Left lung (tissue), 4 donors: ENCODE measurements at regions not wholly inside any gene's neighbourhood (a gene's known extent, or its start where the extent isn't known, plus 50 kb on each side); places are given as distances from the start of the nearest gene placed in this dataset.
"Not testable (repeated sequence)": the region's sequence is repeated elsewhere in the genome, so short reads cannot be mapped to it uniquely, and the experiment has no call there.

Experiments used
- ATAC-seq: fragments of 200-7000 bp; cut with Tn5 transposase; one replicate; pipeline ENCODE4 v1.9.1; 2020; ENCODE audit warnings: moderate library complexity
- DNase-seq, 4 donors: peaks; one replicate each; pipeline ENCODE4 v3.0.0-alpha.2; 2013 to 2020
- H3K27ac ChIP-seq, 2 donors: fragments of 200-600 bp; sonication (generic) in 1 of 2; one replicate each; pipeline versions ENCODE4 v1.5.0 to v1.8.0; 2020 to 2021
- H3K27me3 ChIP-seq, 2 donors: fragments of 200-600 bp; sonication (generic) in 1 of 2; one replicate each; pipeline versions ENCODE4 v1.5.0 to v1.8.0; 2020 to 2021
- H3K36me3 ChIP-seq, 2 donors: fragments of 200-600 bp; sonication (generic) in 1 of 2; one replicate each; pipeline versions ENCODE4 v1.5.0 to v1.8.0; 2020 to 2021
- H3K4me1 ChIP-seq, 2 donors: fragments of 200-600 bp; one replicate each; pipeline ENCODE4 v1.8.0; 2021
- H3K4me3 ChIP-seq, 2 donors: fragments of 200-600 bp; sonication (generic) in 1 of 2; one replicate each; pipeline versions ENCODE4 v1.5.0 to v1.8.0; 2020 to 2021; ENCODE audit warnings: mild to moderate bottlenecking in 1 of 2
- H3K9me3 ChIP-seq, 2 donors: fragments of 200-600 bp; sonication (generic) in 1 of 2; one replicate each; pipeline versions ENCODE4 v1.5.0 to v1.8.0; 2020 to 2021
- CTCF ChIP-seq, 2 donors: fragments of 200-600 bp; sonication (generic) in 1 of 2; IDR thresholded peaks; one replicate each; pipeline versions ENCODE4 v1.5.0 to v1.8.0; 2021; ENCODE audit warnings: antibody characterized with exemption in 2 of 2
- intact Hi-C, 2 donors: fragments of 100-400 bp; cut with DNase I; formaldehyde crosslinking; loops; one replicate each; pipeline versions ENCODE4 v1.11.2 to v1.14.2; 2022
- donor health status: DM: no; HTN: yes; CAD: no.
- donor health status: DM: no; HTN: no; CAD: no.

GRCh38 chr5:118336468-118336867, 651.9 kb downstream of the DTWD2 start:
- intact Hi-C loops: no loop called here
- peaks cover 0 to 7% of the 10 kb centered on the region in 2 donors for H3K9me3 ChIP-seq
- no peak for TF ChIP-seq CTCF (IDR thresholded peaks at IDR 0.05)
- no peaks in the 10 kb centered on the region for H3K4me1 ChIP-seq
- no peak overlapping the region for H3K4me3 ChIP-seq
- no peak overlapping the region for H3K27ac ChIP-seq
- no peaks in the 10 kb centered on the region for H3K36me3 ChIP-seq
- ATAC-seq (no peak), DNase-seq (no peak)
- no peaks in the 10 kb centered on the region for H3K27me3 ChIP-seq

- H3K4me3 ChIP-seq: no peak overlapping the region
- peaks cover 0 to 11% of the 10 kb centered on the region in 2 donors for H3K9me3 ChIP-seq
- H3K27me3 ChIP-seq: no peaks in the 10 kb centered on the region
- DNase-seq (no peak), ATAC-seq (peak; percentile 61)
- H3K36me3 ChIP-seq: no peaks in the 10 kb centered on the region
- no peaks in the 10 kb centered on the region for H3K4me1 ChIP-seq
- TF ChIP-seq CTCF (IDR thresholded peaks at IDR 0.05): no peak
- intact Hi-C loops: no loop called here
- H3K27ac ChIP-seq: no peak overlapping the region
Measured at GRCh38 chr5:118327389-118327788, 661.0 kb downstream of the DTWD2 start.

- H3K4me1 ChIP-seq: no peaks in the 10 kb centered on the region
- DNase-seq (peak in 1 of 4 donors; percentile 21), ATAC-seq (peak; percentile 97)
- TF ChIP-seq CTCF (IDR thresholded peaks at IDR 0.05): no peak
- H3K27ac ChIP-seq: no peak overlapping the region
- intact Hi-C loops: no loop called here
- no peak overlapping the region for H3K4me3 ChIP-seq
- peaks cover 0 to 19% of the 10 kb centered on the region in 2 donors for H3K9me3 ChIP-seq
- no peaks in the 10 kb centered on the region for H3K36me3 ChIP-seq
- H3K27me3 ChIP-seq: no peaks in the 10 kb centered on the region
Measured at GRCh38 chr5:118326481-118327045, 661.8 kb downstream of the DTWD2 start.

GRCh38 chr5:118325931-118326330, 662.4 kb downstream of the DTWD2 start:
- intact Hi-C loops: no loop called here
- no peak for ATAC-seq
- no peak overlapping the region for H3K4me3 ChIP-seq
- TF ChIP-seq CTCF (IDR thresholded peaks at IDR 0.05): no peak
- DNase-seq: no peak
- no peaks in the 10 kb centered on the region for H3K36me3 ChIP-seq
- H3K27ac ChIP-seq: no peak overlapping the region
- H3K4me1 ChIP-seq: no peaks in the 10 kb centered on the region
- H3K9me3 ChIP-seq: peaks cover 0 to 22% of the 10 kb centered on the region in 2 donors
- no peaks in the 10 kb centered on the region for H3K27me3 ChIP-seq

GRCh38 chr5:118323723-118324122, 664.6 kb downstream of the DTWD2 start:
- intact Hi-C loops, H3K4me1 ChIP-seq, H3K36me3 ChIP-seq, DNase-seq, H3K27me3 ChIP-seq, H3K27ac ChIP-seq, H3K4me3 ChIP-seq, ATAC-seq: not testable (repeated sequence)
- peaks cover 0 to 25% of the 10 kb centered on the region in 2 donors for H3K9me3 ChIP-seq

- peaks cover 0 to 25% of the 10 kb centered on the region in 2 donors for H3K9me3 ChIP-seq
- intact Hi-C loops: no loop called here
- no peak overlapping the region for H3K27ac ChIP-seq
- no peak for ATAC-seq
- no peak overlapping the region for H3K4me3 ChIP-seq
- DNase-seq: no peak
- H3K4me1 ChIP-seq: no peaks in the 10 kb centered on the region
- H3K27me3 ChIP-seq: no peaks in the 10 kb centered on the region
- TF ChIP-seq CTCF (IDR thresholded peaks at IDR 0.05): no peak
- H3K36me3 ChIP-seq: no peaks in the 10 kb centered on the region
Measured at GRCh38 chr5:118321081-118321480, 667.3 kb downstream of the DTWD2 start.
